NCI-H524 (cell line): ENCODE measurements at regions not wholly inside any gene's neighbourhood (a gene's known extent, or its start where the extent isn't known, plus 50 kb on each side); places are given as distances from the start of the nearest gene placed in this dataset.
"Not testable (repeated sequence)": the region's sequence is repeated elsewhere in the genome, so short reads cannot be mapped to it uniquely, and the experiment has no call there.

Experiments used
- DNase-seq, 2 experiments: peaks; one replicate each; lab custom pipeline; 2025; lab: John Stamatoyannopoulos, UW

- no peak for DNase-seq
Measured at GRCh38 chrX:19172741-19173140, 50.5 kb upstream of the ADGRG2 start.

DNA sequence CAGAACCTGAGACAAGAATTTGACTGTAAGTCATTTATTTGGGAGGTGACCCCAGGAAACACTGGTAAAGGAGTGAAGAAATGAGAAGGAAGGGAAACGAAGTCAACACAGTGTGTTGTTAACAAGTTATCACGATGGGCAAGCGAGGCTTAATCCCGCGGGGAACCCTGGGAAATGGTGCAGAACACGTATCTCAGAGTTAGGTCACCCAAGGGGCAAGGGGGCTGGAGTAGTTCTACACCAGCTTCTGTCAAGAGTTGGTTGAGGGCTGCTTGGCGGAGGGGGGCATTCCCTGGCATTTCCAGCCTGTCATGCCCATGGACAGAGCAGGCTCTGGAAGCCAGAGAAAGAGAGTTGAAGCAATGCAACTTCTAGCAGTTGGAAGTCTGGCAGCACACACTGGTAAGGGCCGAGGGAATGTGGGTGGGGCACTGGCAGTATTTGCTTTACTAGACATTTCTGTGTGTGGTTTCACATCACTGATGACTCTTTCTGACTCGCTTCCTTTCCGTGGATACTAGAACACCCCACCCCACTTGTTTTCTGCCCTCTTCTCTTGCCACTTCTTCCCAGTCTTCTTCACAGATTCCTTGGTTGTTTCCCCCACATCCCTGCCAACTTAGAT lies 52.2 kb upstream of the ADGRG2 start:
- DNase-seq, result no peak

DNA sequence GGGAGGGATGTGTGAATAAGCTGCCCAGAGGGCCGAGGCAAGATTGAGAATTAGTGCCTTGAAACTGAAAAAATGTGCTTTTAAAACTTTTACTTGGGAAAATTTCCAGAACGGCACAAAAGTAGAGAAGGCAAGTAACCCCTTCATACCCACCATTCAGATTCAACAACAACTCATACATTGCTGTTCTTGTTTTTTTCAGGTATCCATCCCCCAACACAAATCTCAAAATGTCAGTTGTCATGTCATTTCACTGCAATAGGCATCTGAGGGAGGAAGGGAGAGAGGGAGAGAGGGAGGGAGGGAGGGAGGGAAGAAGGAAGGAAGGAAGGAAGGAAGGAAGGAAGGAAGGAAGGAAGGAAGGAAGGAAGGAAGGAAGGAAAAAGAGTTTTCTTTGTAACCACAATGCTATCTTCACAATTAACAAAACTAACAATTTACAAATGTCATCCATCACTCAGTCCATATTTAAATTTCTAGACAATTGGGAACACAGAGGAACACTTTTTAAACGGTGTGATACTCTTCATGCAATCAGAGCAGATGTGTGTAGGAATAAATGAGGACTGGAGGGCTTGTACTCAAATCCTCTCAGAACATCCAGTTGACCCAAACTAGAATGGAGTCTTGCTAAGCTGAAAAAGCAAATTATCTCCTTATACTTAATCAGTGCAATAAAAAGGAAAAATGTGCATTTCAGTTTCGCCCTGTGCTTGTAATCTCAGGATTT lies 54.8 kb upstream of the ADGRG2 start:
- no peak for DNase-seq

DNA sequence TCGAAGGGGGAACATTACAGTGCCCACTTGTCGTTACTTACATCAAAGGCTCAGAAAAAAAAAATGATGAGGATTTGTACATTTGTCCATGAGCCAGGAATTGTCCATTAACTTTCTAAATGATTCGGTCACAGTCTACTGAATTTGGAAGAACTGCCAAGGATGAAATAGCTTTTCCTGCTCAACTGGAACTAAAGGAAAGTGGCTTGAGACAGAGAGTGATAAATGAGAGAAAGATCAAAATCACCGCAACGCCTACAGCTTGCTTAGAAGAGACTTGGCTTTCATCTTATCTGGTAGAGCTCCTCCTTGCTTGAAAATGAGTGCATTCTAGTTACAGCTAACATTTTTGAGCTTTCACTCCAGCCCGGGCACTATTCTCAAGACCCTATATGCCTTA lies 55.5 kb upstream of the ADGRG2 start:
- DNase-seq, result no peak

- DNase-seq, result no peak
Measured at GRCh38 chrX:19178402-19178801, 56.1 kb upstream of the ADGRG2 start.

DNA sequence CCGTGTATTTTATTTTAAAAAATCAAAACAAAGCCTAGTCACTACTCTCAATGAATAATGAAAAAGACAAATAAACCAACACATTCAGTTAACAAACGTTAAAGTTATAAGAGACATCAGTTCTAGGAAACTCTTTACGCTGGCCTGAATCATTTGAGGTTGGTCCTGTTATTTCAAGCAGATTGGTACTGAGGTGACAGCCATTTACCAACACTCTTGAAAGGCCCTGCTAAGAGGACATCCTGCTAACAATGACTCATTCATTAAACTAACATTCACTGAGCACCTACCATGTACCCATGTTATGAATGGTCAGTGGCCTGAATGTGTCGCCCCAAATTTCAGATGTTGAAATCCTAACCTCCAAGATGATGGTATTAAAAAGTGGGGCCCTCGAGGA lies 57.1 kb upstream of the ADGRG2 start:
- DNase-seq, result no peak

DNA sequence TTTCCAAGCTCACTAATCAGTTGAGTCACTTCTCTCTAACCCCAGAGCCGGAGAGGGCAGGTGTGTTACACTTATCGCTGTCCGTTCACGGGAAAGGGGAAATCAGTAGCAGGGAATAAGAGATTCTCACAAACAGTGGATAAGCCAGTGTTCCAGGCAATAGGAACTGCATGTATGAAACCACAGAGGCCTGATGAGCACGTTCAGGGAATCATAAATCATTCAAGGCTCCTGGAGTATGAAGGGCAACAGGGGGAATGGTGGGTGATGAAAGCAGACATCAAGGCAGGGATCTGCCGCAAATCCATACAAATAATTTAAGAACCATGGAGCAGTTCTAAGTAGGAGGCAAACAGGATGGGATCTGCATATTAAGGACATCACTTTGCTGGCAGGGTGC lies 59.1 kb upstream of the ADGRG2 start:
- DNase-seq, result no peak

- DNase-seq, result no peak
Measured at GRCh38 chrX:19182785-19183184, 60.5 kb upstream of the ADGRG2 start.

GRCh38 chrX:19183761-19184477 lies 61.7 kb upstream of the ADGRG2 start:
- DNase-seq, result no peak

GRCh38 chrX:19188566-19188965 lies 66.3 kb upstream of the ADGRG2 start:
- peak; percentile 43 to 71 for DNase-seq

GRCh38 chrX:19190902-19191301 lies 68.6 kb upstream of the ADGRG2 start:
- DNase-seq, result no peak

DNA sequence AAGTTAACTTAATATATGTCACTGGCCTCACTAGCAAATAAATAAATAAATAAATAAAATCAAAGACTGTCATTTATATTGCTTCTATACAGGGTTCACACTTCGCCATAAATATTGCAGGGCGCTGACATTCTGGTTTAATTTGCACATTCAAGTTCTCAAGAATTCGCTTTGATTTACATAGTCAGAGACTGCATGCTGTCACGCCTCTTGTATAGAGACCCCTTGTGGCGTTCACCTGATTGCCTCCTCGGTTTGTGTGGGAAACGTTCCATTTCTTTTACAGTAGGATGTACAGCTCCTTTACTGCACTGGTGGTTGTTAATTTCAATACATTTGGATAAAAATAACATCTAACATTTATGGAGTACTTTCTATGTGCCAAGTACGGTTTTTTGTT lies 71.3 kb upstream of the ADGRG2 start:
- no peak for DNase-seq

GRCh38 chrX:19194285-19195242 lies 72.3 kb upstream of the ADGRG2 start:
- DNase-seq, result no peak

- DNase-seq, result no peak
Measured at GRCh38 chrX:19195243-19195610, 73.0 kb upstream of the ADGRG2 start.

- DNase-seq, result no peak
Measured at GRCh38 chrX:19198473-19198872, 76.2 kb upstream of the ADGRG2 start.

DNA sequence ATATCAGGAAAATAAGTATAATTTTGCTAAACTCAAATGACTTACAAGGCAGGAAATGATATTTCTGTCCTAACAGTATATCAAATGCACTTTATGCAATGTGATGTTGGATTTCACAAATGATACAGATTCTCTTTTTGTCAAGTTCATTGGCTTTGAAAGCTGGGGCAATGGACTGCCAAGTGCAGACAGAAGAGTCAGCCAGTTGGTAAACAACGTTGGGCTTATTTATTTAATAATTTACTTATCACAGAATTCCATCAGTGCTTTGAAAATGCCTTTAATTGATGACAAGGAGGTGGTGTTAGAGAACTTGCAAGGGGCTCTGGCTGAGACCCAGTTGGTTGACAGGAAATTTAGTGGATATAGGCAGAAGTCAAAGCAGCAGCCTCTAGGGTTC lies 79.9 kb upstream of the ADGRG2 start:
- DNase-seq, result no peak

DNA sequence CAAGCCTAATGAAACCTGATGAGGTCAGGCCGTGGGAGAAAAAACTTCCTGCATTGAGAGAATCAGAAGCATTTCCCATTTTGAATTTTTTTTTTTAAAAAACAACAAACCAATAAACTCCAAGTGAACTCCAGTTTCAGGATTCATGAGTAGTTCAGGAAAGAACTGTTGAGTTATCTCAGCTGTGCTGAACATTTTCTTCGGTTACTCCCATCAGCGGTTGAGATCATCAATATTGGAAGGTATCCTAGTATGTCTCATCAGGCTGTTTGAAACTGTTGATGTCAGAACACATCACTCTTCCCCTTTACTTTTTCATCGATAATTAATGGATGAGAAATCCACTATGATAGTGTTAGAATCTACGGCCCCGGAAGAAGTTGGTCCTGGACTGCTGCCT lies 82.4 kb upstream of the ADGRG2 start:
- no peak for DNase-seq

DNA sequence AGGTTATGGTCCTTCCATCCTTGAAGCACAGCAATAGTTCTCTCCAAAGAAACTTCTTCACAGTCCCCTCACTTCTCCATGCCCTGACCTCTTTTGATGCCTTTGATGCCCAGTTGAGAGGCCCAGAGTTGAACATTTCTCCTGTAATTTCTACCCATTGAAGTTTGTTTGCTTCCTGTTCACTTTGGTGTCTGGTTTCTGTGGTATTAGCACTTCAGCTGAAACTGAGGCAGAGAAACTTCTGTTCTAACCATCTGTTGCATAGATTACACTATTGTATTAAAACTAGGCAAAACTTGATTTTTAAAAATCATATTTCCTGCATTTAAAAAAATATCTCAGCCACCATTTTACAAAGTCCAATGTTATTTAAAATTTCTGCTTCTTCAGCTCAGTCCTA lies 89.8 kb upstream of the ADGRG2 start:
- peak in 1 of 2 experiments; percentile 44 for DNase-seq

GRCh38 chrX:19213610-19214152 lies 91.4 kb upstream of the ADGRG2 start:
- DNase-seq, result peak in 1 of 2 experiments; percentile 31

DNA sequence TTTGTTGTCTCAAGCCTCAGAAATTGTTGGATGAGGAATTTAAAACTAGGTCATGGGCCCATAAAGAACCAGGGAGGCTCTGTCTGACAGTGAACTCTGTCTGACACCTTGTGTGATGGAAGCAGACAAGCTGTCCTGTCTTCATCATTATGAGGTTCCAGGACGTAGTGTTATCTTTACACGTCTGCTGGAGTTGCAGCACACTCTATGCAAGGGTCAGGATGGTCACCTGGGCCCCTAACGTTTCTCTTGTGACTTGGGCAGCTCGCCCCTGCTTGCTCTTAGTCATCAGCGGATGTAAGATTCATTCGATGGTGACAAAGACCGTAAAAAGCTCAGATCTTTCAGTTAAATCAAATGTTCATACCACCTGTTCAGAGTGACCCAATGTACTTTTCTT lies 92.0 kb upstream of the ADGRG2 start:
- DNase-seq, result no peak

- peak in 1 of 2 experiments; percentile 23 for DNase-seq
Measured at GRCh38 chrX:19225909-19226308, 103.6 kb upstream of the ADGRG2 start.

DNA sequence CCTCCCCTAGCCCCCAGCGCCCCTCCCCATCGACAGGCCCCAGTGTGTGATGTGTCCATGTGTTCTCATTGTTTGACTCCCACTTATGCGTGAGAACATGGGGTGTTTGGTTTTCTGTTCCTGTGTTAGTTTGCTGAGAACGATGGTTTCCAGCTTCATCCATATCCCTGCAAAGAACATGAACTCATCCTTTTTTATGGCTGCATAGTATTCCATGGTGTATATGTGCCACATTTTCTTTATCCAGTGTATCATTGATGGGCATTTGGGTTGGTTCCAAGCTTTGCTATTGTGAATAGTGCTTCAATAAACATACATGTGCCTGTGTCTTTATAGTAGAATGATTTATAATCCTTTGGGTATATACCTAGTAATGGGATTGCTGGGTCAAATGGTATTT lies 107.6 kb upstream of the ADGRG2 start:
- not testable (repeated sequence) for DNase-seq
